ENCODE measurements at regions not wholly inside any gene's neighbourhood (a gene's known extent, or its start where the extent isn't known, plus 50 kb on each side); places are given as distances from the start of the nearest gene placed in this dataset.
"Not testable (repeated sequence)": the region's sequence is repeated elsewhere in the genome, so short reads cannot be mapped to it uniquely, and the experiment has no call there.

- no peak for DNase-seq (ENCODE audit: extremely low read depth, low read depth)
Measured at GRCh38 chr11:22031791-22032190, 161.1 kb upstream of the ANO5 start.

GRCh38 chr11:22037505-22037904 lies 155.4 kb upstream of the ANO5 start:
- DNase-seq (ENCODE audit: extremely low read depth, low read depth), result no peak

GRCh38 chr11:22041039-22041438 lies 151.8 kb upstream of the ANO5 start:
- no peak for DNase-seq (ENCODE audit: extremely low read depth, low read depth)

- DNase-seq (ENCODE audit: extremely low read depth, low read depth), result no peak
Measured at GRCh38 chr11:22042081-22042480, 150.8 kb upstream of the ANO5 start.

GRCh38 chr11:22044126-22044525 lies 148.8 kb upstream of the ANO5 start:
- DNase-seq (ENCODE audit: extremely low read depth, low read depth), result no peak

GRCh38 chr11:22049276-22049675 lies 143.6 kb upstream of the ANO5 start:
- DNase-seq (ENCODE audit: extremely low read depth, low read depth), result no peak

GRCh38 chr11:22065472-22065871 lies 127.4 kb upstream of the ANO5 start:
- no peak for DNase-seq (ENCODE audit: extremely low read depth, low read depth)

GRCh38 chr11:22069844-22070243 lies 123.0 kb upstream of the ANO5 start:
- DNase-seq (ENCODE audit: extremely low read depth, low read depth), result no peak

- DNase-seq (ENCODE audit: extremely low read depth, low read depth), result no peak
Measured at GRCh38 chr11:22076271-22076930, 116.5 kb upstream of the ANO5 start.

- no peak for DNase-seq (ENCODE audit: extremely low read depth, low read depth)
Measured at GRCh38 chr11:22078063-22078462, 114.8 kb upstream of the ANO5 start.

- DNase-seq (ENCODE audit: extremely low read depth, low read depth), result no peak
Measured at GRCh38 chr11:22079133-22079872, 113.6 kb upstream of the ANO5 start.

- no peak for DNase-seq (ENCODE audit: extremely low read depth, low read depth)
Measured at GRCh38 chr11:22082178-22082577, 110.7 kb upstream of the ANO5 start.

GRCh38 chr11:22082788-22083187 lies 110.1 kb upstream of the ANO5 start:
- DNase-seq (ENCODE audit: extremely low read depth, low read depth), result no peak

GRCh38 chr11:22084056-22084455 lies 108.8 kb upstream of the ANO5 start:
- DNase-seq (ENCODE audit: extremely low read depth, low read depth), result no peak

GRCh38 chr11:22084564-22084963 lies 108.3 kb upstream of the ANO5 start:
- no peak for DNase-seq (ENCODE audit: extremely low read depth, low read depth)

- no peak for DNase-seq (ENCODE audit: extremely low read depth, low read depth)
Measured at GRCh38 chr11:22089609-22090008, 103.3 kb upstream of the ANO5 start.

GRCh38 chr11:22106566-22106965 lies 86.3 kb upstream of the ANO5 start:
- no peak for DNase-seq (ENCODE audit: extremely low read depth, low read depth)

GRCh38 chr11:22115470-22116029 lies 77.3 kb upstream of the ANO5 start:
- DNase-seq (ENCODE audit: extremely low read depth, low read depth), result no peak

GRCh38 chr11:22127981-22128380 lies 64.9 kb upstream of the ANO5 start:
- not testable (repeated sequence) for DNase-seq (ENCODE audit: extremely low read depth, low read depth)

- DNase-seq (ENCODE audit: extremely low read depth, low read depth), result no peak
Measured at GRCh38 chr11:22130462-22131053, 62.3 kb upstream of the ANO5 start.

GRCh38 chr11:22133776-22134175 lies 59.1 kb upstream of the ANO5 start:
- no peak for DNase-seq (ENCODE audit: extremely low read depth, low read depth)

GRCh38 chr11:22138264-22138663 lies 54.6 kb upstream of the ANO5 start:
- no peak for DNase-seq (ENCODE audit: extremely low read depth, low read depth)
